ENCODE measurements at regions not wholly inside any gene's neighbourhood (a gene's known extent, or its start where the extent isn't known, plus 50 kb on each side); places are given as distances from the start of the nearest gene placed in this dataset.

DNA sequence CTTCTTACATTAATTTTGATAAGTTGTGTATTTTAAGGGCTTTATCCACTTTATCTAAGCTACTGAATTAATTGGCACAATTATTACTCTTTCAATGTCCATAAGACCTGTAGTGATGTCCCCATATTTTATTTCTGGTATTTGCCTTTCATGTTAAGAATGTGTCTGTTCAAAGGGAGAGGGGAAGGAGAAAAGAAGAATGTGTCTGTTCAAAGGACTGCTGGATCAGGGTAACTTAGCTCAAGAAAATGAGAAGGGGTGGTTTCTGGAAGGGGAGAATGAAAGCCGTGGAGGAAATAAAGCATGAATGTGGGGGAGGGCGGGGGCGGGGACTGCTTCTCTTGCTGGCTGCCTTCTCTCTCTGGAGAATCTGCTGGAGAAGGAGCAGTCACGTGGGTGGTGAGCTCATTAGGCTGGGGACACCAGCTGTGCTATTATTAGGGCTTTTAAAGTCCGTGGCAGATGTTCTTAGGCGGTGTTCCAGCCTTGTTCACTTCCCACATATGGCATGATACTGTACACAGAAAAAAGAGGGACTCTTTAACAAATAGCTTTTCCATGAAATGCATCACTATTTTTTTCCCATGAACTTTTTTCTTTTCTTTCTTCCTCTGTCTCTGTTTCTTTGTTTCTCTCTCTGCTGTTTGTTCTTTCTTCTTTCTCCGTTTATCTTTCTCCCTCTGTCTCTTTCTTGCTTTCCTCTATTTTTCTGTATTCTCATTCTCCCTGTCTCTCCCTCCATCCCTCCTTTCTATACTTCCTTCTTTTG, 63.7 kb upstream of the ULK4 start:
- Histone ChIP-seq H2AFZ (ENCODE audit: low read length) (no peak overlapping the region), H3K9me3 (ENCODE audit: control insufficient read depth, insufficient read depth, low read depth, low read length) (no peaks in the 10 kb centered on the region), H3K27ac (ENCODE audit: insufficient read depth, low read length) (peak overlapping the region; percentile 93), H3K9ac (ENCODE audit: insufficient read depth, low read length) (peak overlapping the region; percentile 51), H3K79me2 (ENCODE audit: control insufficient read depth, insufficient read depth, low read length) (peaks cover 75% of the 10 kb centered on the region), H3K4me1 (ENCODE audit: control insufficient read depth, extremely low read depth, insufficient read depth, low read length) (peaks cover 31% of the 10 kb centered on the region), H3K27me3 (ENCODE audit: control insufficient read depth, insufficient read depth, low read length) (no peaks in the 10 kb centered on the region), H3K4me2 (ENCODE audit: extremely low read depth, insufficient read depth, low read length) (peak overlapping the region; percentile 91), H3K4me3 (replicated peaks in 1 of 4; ENCODE audit: control extremely low read depth in 1 of 4, insufficient read depth in 1 of 4, low read depth in 3 of 4, low read length in 4 of 4) (peak overlapping the region in 3 of 4 experiments; percentile 30 to 41 (median 38)), H4K20me1 (ENCODE audit: control insufficient read depth, extremely low read depth, insufficient read depth, low read length) (no peaks in the 10 kb centered on the region), H3K36me3 (ENCODE audit: control insufficient read depth, insufficient read depth, low read length) (no peaks in the 10 kb centered on the region)
- no peak for TF ChIP-seq CTCF (conservative IDR thresholded peaks at IDR 0.05 in 1 of 2, IDR thresholded peaks at IDR 0.05 in 1 of 2; ENCODE audit: low read depth in 1 of 2, low read length in 2 of 2)
- no peak for TF ChIP-seq EZH2 (IDR thresholded peaks at IDR 0.05; ENCODE audit: low read length, missing control alignments)
- peak; percentile 97 to 99 for DNase-seq (ENCODE audit: low read depth in 2 of 2)

- Histone ChIP-seq H3K27me3 (ENCODE audit: control insufficient read depth, insufficient read depth, low read length) (no peaks in the 10 kb centered on the region), H3K4me3 (replicated peaks in 1 of 4; ENCODE audit: control extremely low read depth in 1 of 4, insufficient read depth in 1 of 4, low read depth in 3 of 4, low read length in 4 of 4) (peak overlapping the region in 3 of 4 experiments; percentile 1 to 15 (median 10)), H3K4me2 (ENCODE audit: extremely low read depth, insufficient read depth, low read length) (peak overlapping the region; percentile 82), H3K9me3 (ENCODE audit: control insufficient read depth, insufficient read depth, low read depth, low read length) (no peaks in the 10 kb centered on the region), H4K20me1 (ENCODE audit: control insufficient read depth, extremely low read depth, insufficient read depth, low read length) (no peaks in the 10 kb centered on the region), H3K4me1 (ENCODE audit: control insufficient read depth, extremely low read depth, insufficient read depth, low read length) (peaks cover 37% of the 10 kb centered on the region), H2AFZ (ENCODE audit: low read length) (no peak overlapping the region), H3K79me2 (ENCODE audit: control insufficient read depth, insufficient read depth, low read length) (peaks cover 77% of the 10 kb centered on the region), H3K9ac (ENCODE audit: insufficient read depth, low read length) (no peak overlapping the region), H3K27ac (ENCODE audit: insufficient read depth, low read length) (peak overlapping the region; percentile 93), H3K36me3 (ENCODE audit: control insufficient read depth, insufficient read depth, low read length) (no peaks in the 10 kb centered on the region)
- DNase-seq (ENCODE audit: low read depth in 2 of 2), result no peak
- no peak for TF ChIP-seq EZH2 (IDR thresholded peaks at IDR 0.05; ENCODE audit: low read length, missing control alignments)
- no peak for TF ChIP-seq CTCF (conservative IDR thresholded peaks at IDR 0.05 in 1 of 2, IDR thresholded peaks at IDR 0.05 in 1 of 2; ENCODE audit: low read depth in 1 of 2, low read length in 2 of 2)
Measured at GRCh38 chr3:42024591-42025351, 62.9 kb upstream of the ULK4 start.

- Histone ChIP-seq H3K27me3 (ENCODE audit: control insufficient read depth, insufficient read depth, low read length) (no peaks in the 10 kb centered on the region), H3K4me3 (replicated peaks in 1 of 4; ENCODE audit: control extremely low read depth in 1 of 4, insufficient read depth in 1 of 4, low read depth in 3 of 4, low read length in 4 of 4) (no peak overlapping the region), H3K4me2 (ENCODE audit: extremely low read depth, insufficient read depth, low read length) (no peak overlapping the region), H4K20me1 (ENCODE audit: control insufficient read depth, extremely low read depth, insufficient read depth, low read length) (no peaks in the 10 kb centered on the region), H2AFZ (ENCODE audit: low read length) (no peak overlapping the region), H3K36me3 (ENCODE audit: control insufficient read depth, insufficient read depth, low read length) (no peaks in the 10 kb centered on the region), H3K79me2 (ENCODE audit: control insufficient read depth, insufficient read depth, low read length) (peaks cover 79% of the 10 kb centered on the region), H3K27ac (ENCODE audit: insufficient read depth, low read length) (no peak overlapping the region), H3K4me1 (ENCODE audit: control insufficient read depth, extremely low read depth, insufficient read depth, low read length) (peaks cover 41% of the 10 kb centered on the region), H3K9me3 (ENCODE audit: control insufficient read depth, insufficient read depth, low read depth, low read length) (no peaks in the 10 kb centered on the region), H3K9ac (ENCODE audit: insufficient read depth, low read length) (no peak overlapping the region)
- TF ChIP-seq EZH2 (IDR thresholded peaks at IDR 0.05; ENCODE audit: low read length, missing control alignments) (no peak), CTCF (conservative IDR thresholded peaks at IDR 0.05 in 1 of 2, IDR thresholded peaks at IDR 0.05 in 1 of 2; ENCODE audit: low read depth in 1 of 2, low read length in 2 of 2) (no peak)
- no peak for DNase-seq (ENCODE audit: low read depth in 2 of 2)
Measured at GRCh38 chr3:42023380-42023779, 61.5 kb upstream of the ULK4 start.
